OCI-LY1 (cell line): ENCODE measurements at regions not wholly inside any gene's neighbourhood (a gene's known extent, or its start where the extent isn't known, plus 50 kb on each side); places are given as distances from the start of the nearest gene placed in this dataset.

ENCODE experiments used
- H2AFZ ChIP-seq: fragments of 200-600 bp; sonication (generic), shearing (Covaris generic); 2 replicates; pipeline ENCODE4 v1.6.0; 2014; ENCODE audit warnings: antibody characterized with exemption, mild to moderate bottlenecking, low read length
- H3F3A ChIP-seq: fragments of 200-600 bp; sonication (generic), shearing (Covaris generic); 2 replicates; pipeline ENCODE4 v1.6.0; 2014; ENCODE audit warnings: mild to moderate bottlenecking, antibody characterized with exemption, low read length, moderate library complexity; ENCODE audit not compliant: insufficient read depth
- H3K27ac ChIP-seq: fragments of 200-600 bp; sonication (generic); 2 replicates; pipeline ENCODE4 v1.5.1; 2014; ENCODE audit warnings: low read length, mixed run types, mild to moderate bottlenecking, low read depth; ENCODE audit not compliant: poor library complexity, severe bottlenecking
- H3K27me3 ChIP-seq: fragments of 200-600 bp; sonication (generic); 2 replicates; pipeline ENCODE4 v1.6.0; 2014; ENCODE audit warnings: antibody characterized with exemption, mild to moderate bottlenecking, low read length, moderate library complexity; ENCODE audit not compliant: insufficient read depth
- H3K36me3 ChIP-seq: fragments of 200-600 bp; sonication (generic); 2 replicates; pipeline ENCODE4 v1.6.1; 2014; ENCODE audit warnings: mild to moderate bottlenecking, antibody characterized with exemption, low read length, moderate library complexity, mixed read lengths; ENCODE audit not compliant: insufficient read depth
- H3K4me1 ChIP-seq: fragments of 200-600 bp; sonication (generic); 2 replicates; pipeline ENCODE4 v1.5.1; 2014; ENCODE audit warnings: mild to moderate bottlenecking, low read length, moderate library complexity; ENCODE audit not compliant: insufficient read depth, severe bottlenecking
- H3K4me2 ChIP-seq: fragments of 200-600 bp; sonication (generic), shearing (Covaris generic); 2 replicates; pipeline ENCODE4 v1.6.1; 2014; ENCODE audit warnings: low read length
- H3K4me3 ChIP-seq: fragments of 200-600 bp; sonication (generic); 2 replicates; pipeline ENCODE4 v1.5.1; 2014; ENCODE audit warnings: low read length, low read depth, mild to moderate bottlenecking, mixed read lengths; ENCODE audit not compliant: poor library complexity, severe bottlenecking
- H3K79me2 ChIP-seq: fragments of 200-600 bp; shearing (Covaris generic); 2 replicates; pipeline ENCODE4 v1.6.1; 2016; ENCODE audit warnings: mixed run types, low read length, mixed read lengths; ENCODE audit not compliant: insufficient read depth
- H3K9ac ChIP-seq: fragments of 200-600 bp; sonication (generic), shearing (Covaris generic); 2 replicates; pipeline ENCODE4 v1.6.1; 2014; ENCODE audit warnings: mild to moderate bottlenecking, low read length, mixed read lengths
- H3K9me2 ChIP-seq: fragments of 200-600 bp; sonication (generic), shearing (Covaris generic); 2 replicates; pipeline ENCODE4 v1.6.1; 2014; ENCODE audit warnings: low read depth, mild to moderate bottlenecking, low read length, mixed read lengths
- H3K9me3 ChIP-seq: fragments of 200-600 bp; shearing (Covaris generic); 2 replicates; pipeline ENCODE4 v1.6.1; 2014; ENCODE audit warnings: low read length, mixed read lengths
- H4K20me1 ChIP-seq: fragments of 200-600 bp; sonication (generic), shearing (Covaris generic); 2 replicates; pipeline ENCODE4 v1.6.0; 2016; ENCODE audit warnings: mild to moderate bottlenecking, low read length; ENCODE audit not compliant: insufficient read depth
- CTCF ChIP-seq: fragments of 200-600 bp; sonication (generic), shearing (Covaris generic); IDR thresholded peaks from 2 replicates; pipeline ENCODE4 v1.5.1; 2017; ENCODE audit warnings: mild to moderate bottlenecking, antibody characterized with exemption, low read length, moderate library complexity, mixed read lengths
- EZH2 ChIP-seq: fragments of 200-600 bp; sonication (generic), shearing (Covaris generic); IDR thresholded peaks from 2 replicates; pipeline ENCODE4 v1.8.0; 2017; ENCODE audit warnings: borderline replicate concordance, mixed run types, mild to moderate bottlenecking, antibody characterized with exemption, low read length, moderate library complexity, mixed read lengths

DNA sequence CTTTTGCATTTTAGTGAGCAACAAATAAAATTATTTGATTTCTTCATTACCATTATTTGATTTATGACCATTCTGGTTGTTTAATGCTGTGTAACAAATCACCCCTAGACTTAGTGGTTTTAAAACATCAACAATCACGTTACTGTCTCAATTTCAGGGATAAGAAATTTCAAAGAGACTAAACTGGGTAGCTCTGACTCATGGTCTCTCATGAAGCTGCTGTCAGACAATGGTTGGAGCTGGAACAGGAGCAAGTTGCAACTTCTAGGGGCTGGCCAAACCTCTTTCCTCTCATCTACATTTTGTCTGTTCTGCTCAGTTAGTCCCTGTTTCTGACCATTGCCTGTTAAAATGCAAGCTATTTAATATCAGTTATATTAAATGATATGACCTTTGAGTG is 517.0 kb downstream of the KCNH5 start:
- H3K27me3 ChIP-seq = no peaks in the 10 kb centered on the region
- no peaks in the 10 kb centered on the region for H3K9me3 ChIP-seq
- no peaks in the 10 kb centered on the region for H3K36me3 ChIP-seq
- TF ChIP-seq CTCF (no peak), EZH2 (no peak)
- no peaks in the 10 kb centered on the region for H3K4me1 ChIP-seq
- H3K27ac ChIP-seq = no peak overlapping the region
- no peak overlapping the region for H3K4me2 ChIP-seq
- no peak overlapping the region for H3K9ac ChIP-seq
- H3K9me2 ChIP-seq = no peaks in the 10 kb centered on the region
- no peaks in the 10 kb centered on the region for H3K79me2 ChIP-seq
- H2AFZ ChIP-seq = no peak overlapping the region
- H3K4me3 ChIP-seq = no peak overlapping the region
- no peaks in the 10 kb centered on the region for H4K20me1 ChIP-seq
- H3F3A ChIP-seq = no peaks in the 10 kb centered on the region

- Histone ChIP-seq H3K4me1 (no peaks in the 10 kb centered on the region), H4K20me1 (no peaks in the 10 kb centered on the region), H3K4me2 (no peak overlapping the region), H3K36me3 (no peaks in the 10 kb centered on the region), H3K79me2 (no peaks in the 10 kb centered on the region), H3K4me3 (no peak overlapping the region), H3K27me3 (no peaks in the 10 kb centered on the region), H3F3A (no peaks in the 10 kb centered on the region), H3K27ac (no peak overlapping the region), H3K9ac (no peak overlapping the region), H3K9me2 (no peaks in the 10 kb centered on the region), H3K9me3 (no peaks in the 10 kb centered on the region), H2AFZ (no peak overlapping the region)
- no peak for TF ChIP-seq EZH2
- no peak for TF ChIP-seq CTCF
Observed at GRCh38 chr14:62532181-62532580, 513.1 kb downstream of the KCNH5 start.

- H2AFZ ChIP-seq = no peak overlapping the region
- H3K9me3 ChIP-seq = no peaks in the 10 kb centered on the region
- no peaks in the 10 kb centered on the region for H3K36me3 ChIP-seq
- H3F3A ChIP-seq = no peaks in the 10 kb centered on the region
- no peaks in the 10 kb centered on the region for H3K79me2 ChIP-seq
- no peak overlapping the region for H3K4me2 ChIP-seq
- H4K20me1 ChIP-seq = no peaks in the 10 kb centered on the region
- H3K27ac ChIP-seq = no peak overlapping the region
- H3K9ac ChIP-seq = no peak overlapping the region
- no peaks in the 10 kb centered on the region for H3K27me3 ChIP-seq
- H3K4me1 ChIP-seq = no peaks in the 10 kb centered on the region
- no peak for TF ChIP-seq CTCF
- no peak for TF ChIP-seq EZH2
- no peak overlapping the region for H3K4me3 ChIP-seq
- no peaks in the 10 kb centered on the region for H3K9me2 ChIP-seq
Observed at GRCh38 chr14:62546862-62547474, 498.3 kb downstream of the KCNH5 start.
